RKO (cell line): ENCODE measurements at regions not wholly inside any gene's neighbourhood (a gene's known extent, or its start where the extent isn't known, plus 50 kb on each side); places are given as distances from the start of the nearest gene placed in this dataset.

Experiments used
- DNase-seq: peaks from one replicate; pipeline ENCODE4 v3.0.0-alpha.2; 2016; ENCODE audit warnings: low spot score

DNA sequence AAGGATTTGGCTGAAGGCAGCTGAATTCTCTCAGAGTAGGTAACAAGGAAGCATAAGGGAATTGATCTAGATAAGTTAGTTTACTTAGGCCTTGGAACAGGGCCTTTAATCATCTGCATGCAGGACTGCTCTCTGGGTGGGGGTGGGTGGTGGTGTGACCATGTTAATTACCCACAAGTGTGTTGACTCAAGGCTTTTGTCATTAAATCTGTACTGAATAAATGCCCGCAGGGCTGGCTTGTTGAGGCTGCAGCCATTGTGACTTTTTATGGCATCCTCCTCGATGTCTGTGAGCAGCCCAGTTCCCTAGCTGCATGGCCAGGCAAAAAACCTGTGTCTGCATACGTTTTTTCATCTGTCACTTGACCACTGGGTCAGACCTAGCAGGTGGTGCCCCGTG lies 63.5 kb upstream of the ASCC3 start:
- no peak for DNase-seq

GRCh38 chr6:100946021-100946540 lies 65.0 kb upstream of the ASCC3 start:
- no peak for DNase-seq

GRCh38 chr6:100946711-100947110 lies 65.6 kb upstream of the ASCC3 start:
- DNase-seq, result no peak

DNA sequence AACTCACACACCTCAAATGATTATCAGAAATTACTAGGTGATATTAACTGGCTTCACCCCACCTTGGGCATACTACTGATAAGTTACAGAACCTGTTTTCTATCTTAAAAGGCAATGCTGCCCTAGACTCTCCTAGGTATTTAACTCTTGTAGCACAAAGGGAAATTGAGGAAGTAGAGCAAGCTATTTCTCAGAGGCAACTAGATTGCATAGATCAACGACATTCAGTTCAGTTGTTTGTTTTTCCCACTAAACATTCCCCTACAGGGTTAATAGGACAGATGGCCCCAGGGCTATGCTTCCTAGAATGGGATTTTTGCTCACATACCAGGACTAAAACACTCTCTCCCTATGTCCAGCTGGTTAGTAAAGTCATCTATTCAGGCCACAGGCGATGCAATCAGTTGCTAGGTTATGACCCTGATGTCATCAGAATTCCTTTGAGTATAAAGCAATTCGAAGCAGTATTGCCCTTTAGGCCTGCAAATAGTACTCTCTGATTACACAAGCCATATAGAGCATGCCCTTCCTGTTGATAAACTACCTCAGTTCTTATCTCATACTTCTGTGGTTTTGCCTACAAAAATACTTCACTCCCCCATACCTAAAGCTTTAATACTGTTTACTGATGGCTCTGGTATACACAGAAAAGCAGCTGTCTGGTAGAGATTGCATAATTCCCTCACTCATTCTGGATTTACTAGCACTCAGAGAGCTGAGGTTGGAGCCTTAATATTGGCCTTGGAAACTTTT lies 67.4 kb upstream of the ASCC3 start:
- DNase-seq, result peak; percentile 28

DNA sequence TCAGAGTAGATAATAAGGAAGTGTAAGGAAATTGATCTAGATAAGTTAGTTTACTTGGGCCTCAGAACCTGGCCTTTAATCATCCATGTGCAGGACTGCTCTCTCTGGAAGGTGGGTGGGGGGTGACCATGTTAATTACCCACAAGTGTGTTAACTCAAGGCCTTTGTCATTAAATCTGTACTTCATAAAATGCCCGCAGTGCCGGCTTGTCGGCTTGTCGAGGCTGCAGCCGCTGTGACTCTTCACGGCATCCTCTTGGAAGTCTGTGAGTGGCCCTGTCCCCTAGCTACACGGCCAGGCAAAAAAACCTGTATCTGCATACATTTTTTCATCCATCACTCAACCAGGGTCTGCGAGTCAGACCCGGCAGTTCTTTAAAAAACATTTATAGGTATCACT lies 70.9 kb upstream of the ASCC3 start:
- DNase-seq, result no peak

- no peak for DNase-seq
These were observed 78.2 kb upstream of the ASCC3 start for GRCh38 chr6:100959280-100959679.

GRCh38 chr6:100962466-100962865 lies 81.3 kb upstream of the ASCC3 start:
- no peak for DNase-seq

DNA sequence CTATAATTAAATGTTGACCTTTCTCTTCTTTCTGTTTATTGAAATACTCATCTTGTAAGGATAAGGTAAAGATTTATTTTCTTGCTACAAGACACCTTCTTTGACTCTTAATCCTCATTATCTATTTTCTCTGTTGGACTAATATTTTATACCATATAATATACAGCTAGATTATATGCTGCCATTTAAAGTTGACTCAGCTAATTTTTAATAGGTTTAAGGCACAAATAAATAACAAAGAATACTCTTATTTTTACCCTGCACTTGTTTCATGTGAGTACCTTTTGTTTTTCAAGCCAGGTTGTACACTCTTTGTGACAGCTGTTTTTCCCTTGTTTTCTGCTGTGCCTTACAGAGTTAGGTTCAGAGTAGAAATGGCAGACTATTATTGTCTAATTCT lies 83.9 kb upstream of the ASCC3 start:
- DNase-seq, result no peak

DNA sequence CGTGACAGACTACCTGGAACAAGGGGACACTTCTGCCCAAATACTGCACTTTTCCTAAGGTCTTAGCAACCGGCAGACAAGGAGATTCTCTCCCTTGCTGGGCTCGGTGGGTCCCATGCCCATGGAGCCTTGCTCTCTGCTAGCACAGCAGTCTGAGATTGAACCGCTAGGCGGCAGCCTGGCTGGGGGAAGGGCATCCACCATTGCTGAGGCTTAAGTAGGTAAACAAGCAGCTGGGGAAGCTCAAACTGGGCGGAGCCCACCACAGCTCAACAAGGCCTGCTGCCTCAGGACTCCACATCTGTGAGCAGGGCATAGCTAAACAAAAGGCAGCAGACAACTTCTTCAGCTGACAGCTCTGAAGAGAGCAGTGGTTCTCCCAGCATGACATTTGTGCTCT lies 87.8 kb upstream of the ASCC3 start:
- DNase-seq, result no peak

DNA sequence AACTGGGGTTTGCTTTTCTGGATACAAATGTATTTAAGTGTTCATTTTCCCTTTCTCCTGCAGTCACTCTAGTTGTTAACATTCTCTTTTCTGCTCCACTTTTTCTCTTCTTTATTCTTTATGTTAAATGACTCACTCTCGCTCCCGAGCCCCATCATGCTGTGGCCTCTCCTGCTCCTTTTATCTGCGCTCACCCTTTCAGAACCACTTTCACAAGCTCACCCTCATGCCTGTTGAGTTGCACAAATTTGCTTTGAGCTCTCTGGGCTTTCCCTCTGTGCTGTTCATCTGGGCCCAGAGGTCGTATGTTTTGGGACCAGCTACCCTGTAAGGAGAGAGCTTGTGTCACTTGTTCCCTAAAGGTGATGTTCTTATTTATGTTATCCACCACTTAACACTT lies 98.1 kb upstream of the ASCC3 start:
- no peak for DNase-seq

GRCh38 chr6:100980949-100981348 lies 99.8 kb upstream of the ASCC3 start:
- no peak for DNase-seq

- no peak for DNase-seq
These were observed 105.8 kb upstream of the ASCC3 start for GRCh38 chr6:100986921-100987320.

GRCh38 chr6:100987556-100987955 lies 106.4 kb upstream of the ASCC3 start:
- no peak for DNase-seq

DNA sequence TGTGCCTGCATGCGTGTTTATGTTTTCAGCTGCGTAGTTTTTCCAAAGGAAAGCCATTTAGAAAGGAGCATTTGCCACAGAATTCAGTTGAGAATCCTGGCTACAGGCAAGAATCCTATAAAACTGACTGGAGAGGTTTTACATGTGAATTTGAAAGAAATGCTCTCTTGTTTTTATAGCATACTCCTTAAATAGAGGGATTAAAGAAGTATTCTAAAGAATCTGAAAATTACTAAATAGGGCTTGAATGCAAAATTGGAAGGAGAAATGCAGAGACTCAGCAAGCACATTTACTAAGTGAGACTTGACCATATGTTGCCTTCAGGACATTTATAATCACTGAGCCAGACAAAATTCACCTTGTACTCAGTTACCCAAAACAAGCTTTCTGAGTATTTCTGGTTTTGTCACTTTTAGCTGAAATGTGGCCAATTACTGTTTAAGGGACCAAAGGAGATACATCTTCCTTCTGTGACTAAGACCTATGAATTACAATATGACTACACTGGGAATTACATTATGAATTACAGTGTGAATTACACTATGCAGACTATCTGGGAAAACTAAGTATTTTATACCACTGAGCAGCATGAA lies 107.4 kb upstream of the ASCC3 start:
- no peak for DNase-seq

DNA sequence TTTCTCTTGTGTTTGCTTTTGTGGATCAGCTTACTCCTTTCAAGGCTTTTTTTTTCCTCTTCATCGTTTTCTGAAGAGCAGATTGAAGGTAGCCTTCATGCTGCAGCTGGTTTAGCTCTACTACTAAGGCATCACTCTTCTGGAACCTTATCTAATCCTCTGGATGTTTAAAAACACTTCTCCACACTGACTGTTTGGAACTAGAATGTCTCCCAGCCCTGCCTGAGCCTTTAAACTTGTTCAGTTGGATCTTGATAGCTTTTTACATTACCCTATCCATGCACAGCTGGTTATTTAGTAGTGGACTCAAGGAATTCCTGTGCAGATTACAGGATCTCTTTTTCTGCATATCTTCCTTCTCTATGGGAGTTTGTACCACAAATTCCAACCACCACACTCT lies 108.9 kb upstream of the ASCC3 start:
- DNase-seq, result no peak

DNA sequence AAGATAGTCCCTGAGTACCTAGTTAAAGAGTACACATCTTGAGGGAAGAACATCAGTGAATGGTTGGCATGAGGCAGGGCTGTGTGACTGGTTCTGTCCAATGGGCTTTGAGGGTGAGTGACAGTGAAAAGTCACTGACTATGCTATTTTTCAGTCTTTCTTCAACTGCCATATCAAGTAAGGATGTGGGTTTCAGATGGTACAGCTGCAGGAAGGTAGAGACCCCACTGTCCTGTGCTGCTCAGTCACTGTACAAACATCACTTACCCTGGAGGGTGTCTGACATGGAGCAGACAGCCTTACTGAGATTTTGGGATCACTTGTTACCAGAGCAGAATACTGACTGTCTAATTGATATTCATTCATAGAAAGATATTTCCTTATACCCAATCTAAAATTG lies 115.3 kb upstream of the ASCC3 start:
- DNase-seq, result no peak

DNA sequence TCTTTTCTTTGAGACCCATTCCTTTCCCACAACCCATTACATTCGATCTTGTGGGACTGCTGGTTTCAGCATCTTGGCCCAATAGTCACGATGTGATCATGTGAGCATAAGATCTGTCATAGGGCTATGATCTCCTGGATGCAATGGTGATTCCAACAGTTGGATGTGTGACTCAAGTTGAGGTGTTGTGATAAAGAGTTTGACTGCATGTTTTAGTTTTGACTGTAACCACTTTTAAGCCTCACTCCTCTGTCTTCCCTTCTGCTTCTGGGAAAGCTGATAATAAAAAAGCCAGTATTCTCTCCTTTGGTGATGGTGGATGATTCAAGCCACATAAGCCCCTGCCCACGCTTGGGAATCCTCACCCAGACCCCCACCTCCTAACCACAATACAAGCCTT lies 117.0 kb upstream of the ASCC3 start:
- DNase-seq, result peak; percentile 91

- DNase-seq, result no peak
These were observed 118.0 kb upstream of the ASCC3 start for GRCh38 chr6:100999034-100999597.

GRCh38 chr6:101000341-101000740 lies 119.2 kb upstream of the ASCC3 start:
- DNase-seq, result no peak

GRCh38 chr6:101001012-101001411 lies 119.9 kb upstream of the ASCC3 start:
- DNase-seq, result no peak

DNA sequence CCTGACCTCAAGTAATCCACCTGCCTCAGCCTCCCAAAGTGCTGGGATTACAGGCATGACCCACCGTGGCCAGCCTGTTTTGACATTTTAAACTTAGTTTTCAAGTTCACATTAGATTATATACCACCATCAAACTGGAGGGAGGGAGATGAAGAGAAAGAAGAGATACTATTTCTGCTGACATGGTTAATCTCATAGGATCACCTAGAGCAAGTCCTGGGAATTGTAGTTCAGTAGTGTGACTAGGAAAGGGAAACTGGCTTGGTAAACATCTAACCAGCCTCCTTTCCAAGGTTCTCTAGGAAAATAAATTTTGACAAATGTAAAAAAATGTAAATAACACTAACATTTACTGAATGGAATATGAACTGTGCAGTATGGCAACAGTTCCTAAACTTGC lies 120.5 kb upstream of the ASCC3 start:
- DNase-seq, result no peak

DNA sequence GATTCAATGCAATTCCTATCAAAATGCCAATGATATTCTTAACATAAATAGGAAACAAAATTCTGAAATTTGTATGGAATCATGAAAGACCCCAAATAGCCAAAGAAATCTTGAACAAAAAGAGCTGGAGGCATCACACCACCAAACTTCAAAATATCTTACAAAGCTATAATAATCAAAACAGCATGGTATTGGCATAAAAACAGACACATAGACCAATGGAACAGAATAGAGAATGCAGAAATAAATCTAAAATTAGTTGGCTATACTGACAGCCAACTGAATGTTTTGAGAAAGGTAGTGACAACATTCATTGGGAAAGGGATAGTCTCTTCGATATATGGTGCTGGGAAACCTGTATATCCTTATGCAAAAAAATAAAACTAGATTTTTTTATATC lies 121.9 kb upstream of the ASCC3 start:
- no peak for DNase-seq

- no peak for DNase-seq
These were observed 130.1 kb upstream of the ASCC3 start for GRCh38 chr6:101011186-101011585.
